ENCODE measurements at regions not wholly inside any gene's neighbourhood (a gene's known extent, or its start where the extent isn't known, plus 50 kb on each side); places are given as distances from the start of the nearest gene placed in this dataset.

DNA sequence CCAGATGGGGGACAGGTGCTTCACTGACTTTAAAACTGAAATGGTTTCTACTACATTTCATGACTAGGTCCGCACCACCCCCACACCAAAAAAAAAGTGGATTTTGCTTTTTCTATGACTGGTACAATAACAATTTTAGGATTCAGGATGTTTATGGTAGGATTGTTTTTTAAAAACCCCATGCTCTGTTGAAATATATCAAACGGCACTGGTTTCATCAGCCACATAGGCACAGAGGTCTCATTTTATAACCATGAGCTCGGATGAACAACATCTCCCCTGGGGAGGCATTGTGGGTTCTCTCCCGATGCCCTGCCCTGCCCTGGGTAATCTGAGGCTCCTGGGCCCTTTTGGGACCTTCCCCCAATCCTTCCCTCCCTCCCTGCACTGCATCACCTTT, 202.7 kb upstream of the KBTBD8 start:
- TF ChIP-seq, protein P1, sequence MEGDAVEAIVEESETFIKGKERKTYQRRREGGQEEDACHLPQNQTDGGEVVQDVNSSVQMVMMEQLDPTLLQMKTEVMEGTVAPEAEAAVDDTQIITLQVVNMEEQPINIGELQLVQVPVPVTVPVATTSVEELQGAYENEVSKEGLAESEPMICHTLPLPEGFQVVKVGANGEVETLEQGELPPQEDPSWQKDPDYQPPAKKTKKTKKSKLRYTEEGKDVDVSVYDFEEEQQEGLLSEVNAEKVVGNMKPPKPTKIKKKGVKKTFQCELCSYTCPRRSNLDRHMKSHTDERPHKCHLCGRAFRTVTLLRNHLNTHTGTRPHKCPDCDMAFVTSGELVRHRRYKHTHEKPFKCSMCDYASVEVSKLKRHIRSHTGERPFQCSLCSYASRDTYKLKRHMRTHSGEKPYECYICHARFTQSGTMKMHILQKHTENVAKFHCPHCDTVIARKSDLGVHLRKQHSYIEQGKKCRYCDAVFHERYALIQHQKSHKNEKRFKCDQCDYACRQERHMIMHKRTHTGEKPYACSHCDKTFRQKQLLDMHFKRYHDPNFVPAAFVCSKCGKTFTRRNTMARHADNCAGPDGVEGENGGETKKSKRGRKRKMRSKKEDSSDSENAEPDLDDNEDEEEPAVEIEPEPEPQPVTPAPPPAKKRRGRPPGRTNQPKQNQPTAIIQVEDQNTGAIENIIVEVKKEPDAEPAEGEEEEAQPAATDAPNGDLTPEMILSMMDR (IDR thresholded peaks at IDR 0.05; ENCODE audit: insufficient read depth, low read length, poor library complexity, severe bottlenecking), result no peak
- no peak for TF ChIP-seq EZH2phosphoT487 (conservative IDR thresholded peaks at IDR 0.05; ENCODE audit: low read length)

All from SU-DHL-6 (cell line).